Transverse colon (tissue), 4 donors: ENCODE measurements at regions not wholly inside any gene's neighbourhood (a gene's known extent, or its start where the extent isn't known, plus 50 kb on each side); places are given as distances from the start of the nearest gene placed in this dataset.

Source experiments
- DNase-seq: peaks from one replicate; pipeline ENCODE4 v3.0.0-alpha.2; 2019
- H3K27ac ChIP-seq, 4 donors: fragments of 200-600 bp; sonication (generic); 2 replicates each; pipeline ENCODE4 v1.5.1; 2016 to 2018; ENCODE audit warnings: inconsistent platforms in 4 of 4
- H3K27me3 ChIP-seq: fragments of 200-600 bp; sonication (generic); 2 replicates; pipeline ENCODE4 v1.5.1; 2017; ENCODE audit warnings: inconsistent platforms
- H3K36me3 ChIP-seq, 4 donors: fragments of 200-600 bp; sonication (generic); 2 replicates each; pipeline ENCODE4 v1.5.1; 2017 to 2019; ENCODE audit warnings: inconsistent platforms in 4 of 4
- H3K4me1 ChIP-seq, 4 donors: fragments of 200-600 bp; sonication (generic); 2 replicates each; pipeline ENCODE4 v1.5.1; 2017 to 2020; ENCODE audit warnings: inconsistent platforms in 4 of 4
- H3K4me3 ChIP-seq, 4 donors: fragments of 200-600 bp; sonication (generic); 1 replicate in 1 of 4; 2 replicates in 3 of 4; pipeline versions ENCODE4 v1.5.1 to v1.6.1; 2017 to 2019; ENCODE audit warnings: inconsistent platforms in 4 of 4
- H3K9me3 ChIP-seq, 2 donors: fragments of 200-600 bp; sonication (generic); 2 replicates each; pipeline ENCODE4 v1.5.1; 2017 to 2019; ENCODE audit warnings: inconsistent platforms in 2 of 2
- EP300 ChIP-seq: sonication (generic); formaldehyde crosslinking; IDR thresholded peaks from one replicate; pipeline ENCODE4 v1.6.1; 2017; ENCODE audit warnings: antibody characterized with exemption, low read depth
- POLR2A ChIP-seq: fragments of 450-650 bp; IDR thresholded peaks from one replicate; pipeline ENCODE4 v1.6.1; 2016; ENCODE audit warnings: antibody characterized with exemption, mild to moderate bottlenecking, moderate library complexity
- POLR2AphosphoS5 ChIP-seq, 3 donors: sonication (generic); formaldehyde crosslinking; IDR thresholded peaks; one replicate each; pipeline ENCODE4 v1.6.1; 2016; ENCODE audit warnings: antibody characterized with exemption in 3 of 3
- WGBS, 2 donors: methylation state at CpG; one replicate each; pipeline ENCODE4 v1.1.5; 2018; ENCODE audit warnings: low coverage in 1 of 2; 5-methylcytosine and 5-hydroxymethylcytosine counted together
- in situ Hi-C, 4 donors: fragments of 200-750 bp; cut with MboI; loops; one replicate each; pipeline versions ENCODE4 v1.15.0 to v1.15.1; 2017; ENCODE audit warnings: low sequenced_read_pairs in 3 of 4, low pct_ligation_motif_present in 1 of 4, low pct_unique_long_range_greater_than_20kb in 1 of 4
- intact Hi-C: fragments of 100-400 bp; cut with DNase I; formaldehyde crosslinking; loops from one replicate; pipeline ENCODE4 v1.15.1; 2023; ENCODE audit warnings: low total_unique reads
- TF ChIP-seq, protein P1 (sequence below), 5 experiments: fragments of 200-600 bp in 3 of 5; fragments of 450-650 bp in 2 of 5; sonication (generic) in 3 of 5; IDR thresholded peaks; 1 replicate in 2 of 5; 2 replicates in 3 of 5; pipeline ENCODE4 v1.5.1; 2016 to 2017; ENCODE audit warnings: antibody characterized with exemption in 5 of 5, inconsistent platforms in 3 of 5, mild to moderate bottlenecking in 2 of 5, moderate library complexity in 1 of 5

DNA sequence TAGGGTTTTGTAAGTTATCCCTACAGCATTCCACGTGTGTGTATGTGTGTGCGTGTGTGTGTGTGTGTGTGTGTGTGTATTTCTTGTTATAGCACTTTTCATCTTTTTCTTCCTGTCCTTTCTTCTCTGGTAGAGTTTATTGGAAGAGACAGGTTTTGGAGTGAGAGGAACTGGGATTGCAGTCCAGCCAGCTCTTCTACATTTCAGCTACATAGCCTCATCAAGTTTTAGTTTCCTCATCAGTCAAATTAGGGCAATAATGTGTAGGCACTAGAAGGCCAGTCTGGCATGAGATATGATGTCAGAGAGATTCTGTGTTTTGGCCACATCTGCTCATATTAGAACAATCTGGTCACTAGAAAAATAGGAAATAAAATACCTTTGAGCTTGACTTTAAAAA lies 1283.5 kb upstream of the TENM4 start:
- Histone ChIP-seq H3K27ac (no peak overlapping the region), H3K4me3 (no peak overlapping the region), H3K36me3 (no peaks in the 10 kb centered on the region), H3K4me1 (no peaks in the 10 kb centered on the region), H3K9me3 (no peaks in the 10 kb centered on the region), H3K27me3 (no peaks in the 10 kb centered on the region)
- TF ChIP-seq EP300 (no peak), POLR2AphosphoS5 (IDR thresholded peaks at IDR 0.05) (no peak), POLR2A (no peak)
- TF ChIP-seq, protein P1, sequence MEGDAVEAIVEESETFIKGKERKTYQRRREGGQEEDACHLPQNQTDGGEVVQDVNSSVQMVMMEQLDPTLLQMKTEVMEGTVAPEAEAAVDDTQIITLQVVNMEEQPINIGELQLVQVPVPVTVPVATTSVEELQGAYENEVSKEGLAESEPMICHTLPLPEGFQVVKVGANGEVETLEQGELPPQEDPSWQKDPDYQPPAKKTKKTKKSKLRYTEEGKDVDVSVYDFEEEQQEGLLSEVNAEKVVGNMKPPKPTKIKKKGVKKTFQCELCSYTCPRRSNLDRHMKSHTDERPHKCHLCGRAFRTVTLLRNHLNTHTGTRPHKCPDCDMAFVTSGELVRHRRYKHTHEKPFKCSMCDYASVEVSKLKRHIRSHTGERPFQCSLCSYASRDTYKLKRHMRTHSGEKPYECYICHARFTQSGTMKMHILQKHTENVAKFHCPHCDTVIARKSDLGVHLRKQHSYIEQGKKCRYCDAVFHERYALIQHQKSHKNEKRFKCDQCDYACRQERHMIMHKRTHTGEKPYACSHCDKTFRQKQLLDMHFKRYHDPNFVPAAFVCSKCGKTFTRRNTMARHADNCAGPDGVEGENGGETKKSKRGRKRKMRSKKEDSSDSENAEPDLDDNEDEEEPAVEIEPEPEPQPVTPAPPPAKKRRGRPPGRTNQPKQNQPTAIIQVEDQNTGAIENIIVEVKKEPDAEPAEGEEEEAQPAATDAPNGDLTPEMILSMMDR (IDR thresholded peaks at IDR 0.05) = no peak
- no peak for DNase-seq
- WGBS, 2 donors = 38 to 52% methylated on average over 2 of the region's 2 CpGs
- intact Hi-C loops = no loop called here
- in situ Hi-C loops = no loop called here

DNA sequence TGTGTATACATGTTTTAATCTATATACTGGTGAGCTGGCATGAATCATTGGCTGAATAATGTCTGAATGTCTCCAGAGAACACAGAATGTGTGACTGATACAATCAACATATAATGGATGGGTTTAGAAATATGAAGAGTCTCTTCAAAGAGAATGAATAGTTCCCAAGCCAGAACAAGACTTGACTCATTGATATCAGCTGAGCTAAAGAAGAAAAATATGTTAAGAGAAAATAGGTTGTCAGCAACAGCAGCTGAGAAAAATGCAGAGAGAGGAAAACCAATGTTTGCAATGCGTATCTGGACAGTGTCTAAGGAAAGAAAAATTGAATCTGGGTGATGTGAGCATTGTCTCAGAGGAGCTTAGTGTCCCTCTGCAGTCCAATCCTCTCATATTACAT lies 1281.8 kb upstream of the TENM4 start:
- no peak for TF ChIP-seq EP300
- TF ChIP-seq POLR2AphosphoS5 (IDR thresholded peaks at IDR 0.05) = no peak
- TF ChIP-seq, protein P1 (IDR thresholded peaks at IDR 0.05) = no peak
- TF ChIP-seq POLR2A = no peak
- whole genome bisulfite sequencing, 2 donors = 50 to 74% methylated on average over 1 of the region's 1 CpG
- in situ Hi-C loops = no loop called here

DNA sequence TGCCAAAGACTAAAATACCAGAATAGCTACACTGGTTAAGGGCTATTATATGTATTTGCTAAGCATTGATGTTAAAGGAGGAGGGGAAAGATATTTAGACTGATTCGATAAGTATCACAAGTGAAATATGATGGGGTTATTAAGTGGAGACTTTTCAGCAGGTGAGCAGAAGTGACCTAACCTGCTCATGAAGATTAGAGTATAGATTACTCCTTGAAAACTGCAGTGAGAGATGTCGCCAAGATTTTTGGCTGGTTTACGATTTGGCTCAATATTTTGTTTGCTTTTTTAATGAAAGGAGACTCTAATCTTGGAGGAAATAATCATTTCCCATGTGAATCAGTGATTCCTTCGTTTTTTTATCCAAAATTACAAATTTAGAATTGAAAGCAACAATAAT lies 1279.5 kb upstream of the TENM4 start:
- in situ Hi-C loops (no loop called here), intact Hi-C loops (no loop called here)
- no peaks in the 10 kb centered on the region for H3K36me3 ChIP-seq
- no peaks in the 10 kb centered on the region for H3K9me3 ChIP-seq
- no peak for TF ChIP-seq POLR2A
- H3K4me3 ChIP-seq = no peak overlapping the region
- no peak for DNase-seq
- no peaks in the 10 kb centered on the region for H3K4me1 ChIP-seq
- H3K27me3 ChIP-seq = no peaks in the 10 kb centered on the region
- no peak overlapping the region for H3K27ac ChIP-seq
- WGBS, 2 donors = 67 to 73% methylated on average over 4 of the region's 4 CpGs

More for the DNA sequence above, 1281.8 kb upstream of the TENM4 start:
- Histone ChIP-seq H3K36me3 (no peaks in the 10 kb centered on the region), H3K9me3 (no peaks in the 10 kb centered on the region), H3K27ac (no peak overlapping the region), H3K4me3 (no peak overlapping the region), H3K4me1 (no peaks in the 10 kb centered on the region), H3K27me3 (no peaks in the 10 kb centered on the region)
- intact Hi-C loops = no loop called here
- no peak for DNase-seq

DNA sequence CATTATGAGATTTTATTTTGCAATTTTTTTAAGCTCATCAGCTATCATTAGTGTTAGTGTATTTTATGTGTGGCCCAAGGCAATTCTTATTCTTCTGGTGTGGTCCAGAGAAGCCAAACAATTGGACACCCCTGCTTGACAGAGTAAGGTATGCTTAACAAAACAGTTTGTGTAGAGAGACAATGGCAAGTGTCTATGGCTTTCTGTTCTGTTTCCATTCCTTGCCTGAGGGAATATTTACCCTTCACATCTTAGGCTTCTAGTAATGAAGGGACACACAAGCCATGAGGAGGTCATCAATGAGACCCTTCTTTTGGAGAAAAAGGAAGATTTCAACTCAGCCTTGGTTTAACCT lies 1278.4 kb upstream of the TENM4 start:
- intact Hi-C loops (no loop called here), in situ Hi-C loops (no loop called here)
- Histone ChIP-seq H3K27ac (no peak overlapping the region), H3K27me3 (no peaks in the 10 kb centered on the region), H3K4me1 (no peaks in the 10 kb centered on the region), H3K9me3 (no peaks in the 10 kb centered on the region), H3K36me3 (no peaks in the 10 kb centered on the region), H3K4me3 (no peak overlapping the region)
- TF ChIP-seq, protein P1 (IDR thresholded peaks at IDR 0.05) = no peak
- TF ChIP-seq POLR2AphosphoS5 (IDR thresholded peaks at IDR 0.05) (no peak), POLR2A (no peak), EP300 (no peak)
- DNase-seq = no peak

DNA sequence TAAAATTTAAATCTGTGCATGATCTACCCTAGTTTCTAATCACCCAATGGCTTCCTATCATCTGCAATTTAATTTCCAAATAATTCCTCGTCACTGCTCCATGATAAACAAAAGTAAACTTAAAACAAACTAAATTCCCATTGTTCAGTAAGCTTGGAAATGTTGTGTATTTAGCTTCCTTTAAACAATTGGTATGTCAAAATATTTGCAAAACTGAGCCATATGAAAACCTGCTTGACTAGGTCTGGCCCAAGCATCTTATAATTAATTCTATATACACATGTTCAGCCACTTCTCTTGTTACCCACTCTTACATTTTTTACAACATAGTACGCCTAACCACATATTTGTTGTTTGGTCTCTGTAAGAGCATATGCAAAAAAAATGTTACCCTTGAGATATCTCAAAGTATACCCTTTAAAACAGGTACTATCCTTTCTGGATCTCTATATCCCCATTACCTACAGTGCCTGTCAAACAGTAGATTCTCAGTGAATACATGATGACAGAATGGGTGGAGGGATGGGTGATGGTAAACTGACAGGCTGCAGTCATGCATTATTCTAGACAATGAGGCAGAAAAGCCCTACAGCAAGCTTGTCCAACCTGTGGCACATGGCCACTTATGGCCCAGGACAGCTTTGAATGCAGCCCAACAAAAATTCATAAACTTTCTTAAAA lies 1277.9 kb upstream of the TENM4 start:
- H3K4me3 ChIP-seq = no peak overlapping the region
- DNase-seq = no peak
- WGBS, 2 donors = 67 to 74% methylated on average over 2 of the region's 2 CpGs
- TF ChIP-seq POLR2A (no peak), POLR2AphosphoS5 (IDR thresholded peaks at IDR 0.05) (no peak), EP300 (no peak)
- TF ChIP-seq, protein P1 (IDR thresholded peaks at IDR 0.05) = no peak
- in situ Hi-C loops (no loop called here), intact Hi-C loops (no loop called here)
- no peaks in the 10 kb centered on the region for H3K36me3 ChIP-seq
- H3K27me3 ChIP-seq = no peaks in the 10 kb centered on the region
- H3K4me1 ChIP-seq = no peaks in the 10 kb centered on the region
- H3K9me3 ChIP-seq = no peaks in the 10 kb centered on the region
- no peak overlapping the region for H3K27ac ChIP-seq
